ENCODE measurements at regions not wholly inside any gene's neighbourhood (a gene's known extent, or its start where the extent isn't known, plus 50 kb on each side); places are given as distances from the start of the nearest gene placed in this dataset.
A peak's percentile ranks its signal among the peaks of the same experiment; 100 is the strongest.

- Histone ChIP-seq H3K27ac (ENCODE audit: low read depth, low read length) (no peak overlapping the region), H3F3A (ENCODE audit: insufficient read depth) (no peaks in the 10 kb centered on the region)
Measured at GRCh38 chr10:63862860-63863259, 341.7 kb downstream of the REEP3 start.

DNA sequence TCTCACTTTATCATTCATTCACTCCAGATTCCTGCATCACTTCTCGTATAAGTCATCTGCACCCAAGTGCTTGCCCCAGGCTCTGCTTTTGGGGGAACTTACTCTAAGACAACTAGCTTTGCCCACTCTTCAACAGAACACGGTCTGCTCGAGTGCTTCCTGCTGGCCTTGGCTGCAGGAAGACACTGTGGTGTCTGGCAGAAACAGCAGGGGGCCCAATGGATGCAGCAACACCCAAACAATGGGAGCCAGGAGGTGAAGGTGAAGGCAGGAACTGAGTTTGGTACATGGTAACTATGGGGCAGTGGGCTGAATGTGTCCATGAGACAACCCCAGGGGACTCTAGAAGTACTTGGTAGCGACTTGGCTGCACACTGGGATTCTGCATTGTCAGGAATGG, 344.0 kb downstream of the REEP3 start:
- H3K27me3 ChIP-seq (ENCODE audit: low read length): no peaks in the 10 kb centered on the region
- no peak overlapping the region for H3K9ac ChIP-seq (ENCODE audit: low read length)
- H3K27ac ChIP-seq (ENCODE audit: low read depth, low read length): no peak overlapping the region
- no peaks in the 10 kb centered on the region for H4K20me1 ChIP-seq (ENCODE audit: low read depth, low read length)
- TF ChIP-seq EZH2phosphoT487 (conservative IDR thresholded peaks at IDR 0.05; ENCODE audit: low read length): no peak
- TF ChIP-seq, protein P1, sequence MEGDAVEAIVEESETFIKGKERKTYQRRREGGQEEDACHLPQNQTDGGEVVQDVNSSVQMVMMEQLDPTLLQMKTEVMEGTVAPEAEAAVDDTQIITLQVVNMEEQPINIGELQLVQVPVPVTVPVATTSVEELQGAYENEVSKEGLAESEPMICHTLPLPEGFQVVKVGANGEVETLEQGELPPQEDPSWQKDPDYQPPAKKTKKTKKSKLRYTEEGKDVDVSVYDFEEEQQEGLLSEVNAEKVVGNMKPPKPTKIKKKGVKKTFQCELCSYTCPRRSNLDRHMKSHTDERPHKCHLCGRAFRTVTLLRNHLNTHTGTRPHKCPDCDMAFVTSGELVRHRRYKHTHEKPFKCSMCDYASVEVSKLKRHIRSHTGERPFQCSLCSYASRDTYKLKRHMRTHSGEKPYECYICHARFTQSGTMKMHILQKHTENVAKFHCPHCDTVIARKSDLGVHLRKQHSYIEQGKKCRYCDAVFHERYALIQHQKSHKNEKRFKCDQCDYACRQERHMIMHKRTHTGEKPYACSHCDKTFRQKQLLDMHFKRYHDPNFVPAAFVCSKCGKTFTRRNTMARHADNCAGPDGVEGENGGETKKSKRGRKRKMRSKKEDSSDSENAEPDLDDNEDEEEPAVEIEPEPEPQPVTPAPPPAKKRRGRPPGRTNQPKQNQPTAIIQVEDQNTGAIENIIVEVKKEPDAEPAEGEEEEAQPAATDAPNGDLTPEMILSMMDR (IDR thresholded peaks at IDR 0.05; ENCODE audit: insufficient read depth, low read length, poor library complexity, severe bottlenecking): no peak
- no peaks in the 10 kb centered on the region for H3K9me2 ChIP-seq (replicated peaks; ENCODE audit: insufficient read depth, low read length)
- H2AFZ ChIP-seq (ENCODE audit: low read depth, low read length, severe bottlenecking): no peak overlapping the region
- no peaks in the 10 kb centered on the region for H3K9me3 ChIP-seq (ENCODE audit: insufficient read depth, low read length)
- H3K4me2 ChIP-seq (ENCODE audit: low read depth, low read length, poor library complexity, severe bottlenecking): no peak overlapping the region
- no peak overlapping the region for H3K4me3 ChIP-seq (ENCODE audit: insufficient read depth, low read length, poor library complexity, severe bottlenecking)
- H3F3A ChIP-seq (ENCODE audit: insufficient read depth): no peaks in the 10 kb centered on the region
- H3K79me2 ChIP-seq (ENCODE audit: insufficient read depth, low read length): no peaks in the 10 kb centered on the region
- no peaks in the 10 kb centered on the region for H3K36me3 ChIP-seq (ENCODE audit: low read length)

More at GRCh38 chr10:63862860-63863259, 341.7 kb downstream of the REEP3 start:
- Histone ChIP-seq H3K36me3 (ENCODE audit: low read length) (no peaks in the 10 kb centered on the region), H3K9me2 (replicated peaks; ENCODE audit: insufficient read depth, low read length) (no peaks in the 10 kb centered on the region), H2AFZ (ENCODE audit: low read depth, low read length, severe bottlenecking) (no peak overlapping the region), H3K9ac (ENCODE audit: low read length) (no peak overlapping the region), H3K9me3 (ENCODE audit: insufficient read depth, low read length) (no peaks in the 10 kb centered on the region), H3K4me2 (ENCODE audit: low read depth, low read length, poor library complexity, severe bottlenecking) (no peak overlapping the region), H3K79me2 (ENCODE audit: insufficient read depth, low read length) (no peaks in the 10 kb centered on the region), H4K20me1 (ENCODE audit: low read depth, low read length) (no peaks in the 10 kb centered on the region), H3K4me3 (ENCODE audit: insufficient read depth, low read length, poor library complexity, severe bottlenecking) (no peak overlapping the region), H3K27me3 (ENCODE audit: low read length) (0 out of 2 replicates have a peak, but pooled peaks cover 3% of the 10 kb centered on the region)
- no peak for TF ChIP-seq EZH2phosphoT487 (conservative IDR thresholded peaks at IDR 0.05; ENCODE audit: low read length)
- TF ChIP-seq, protein P1 (IDR thresholded peaks at IDR 0.05; ENCODE audit: insufficient read depth, low read length, poor library complexity, severe bottlenecking): no peak

GRCh38 chr10:63866075-63866746, 345.0 kb downstream of the REEP3 start:
- Histone ChIP-seq H4K20me1 (ENCODE audit: low read depth, low read length) (no peaks in the 10 kb centered on the region), H3K9me3 (ENCODE audit: insufficient read depth, low read length) (no peaks in the 10 kb centered on the region), H3K9me2 (replicated peaks; ENCODE audit: insufficient read depth, low read length) (no peaks in the 10 kb centered on the region), H3K36me3 (ENCODE audit: low read length) (no peaks in the 10 kb centered on the region), H3K79me2 (ENCODE audit: insufficient read depth, low read length) (no peaks in the 10 kb centered on the region), H3K27ac (ENCODE audit: low read depth, low read length) (no peak overlapping the region), H2AFZ (ENCODE audit: low read depth, low read length, severe bottlenecking) (no peak overlapping the region), H3F3A (ENCODE audit: insufficient read depth) (no peaks in the 10 kb centered on the region), H3K4me2 (ENCODE audit: low read depth, low read length, poor library complexity, severe bottlenecking) (no peak overlapping the region), H3K27me3 (ENCODE audit: low read length) (no peaks in the 10 kb centered on the region), H3K4me3 (ENCODE audit: insufficient read depth, low read length, poor library complexity, severe bottlenecking) (no peak overlapping the region), H3K9ac (ENCODE audit: low read length) (no peak overlapping the region)
- TF ChIP-seq, protein P1 (IDR thresholded peaks at IDR 0.05; ENCODE audit: insufficient read depth, low read length, poor library complexity, severe bottlenecking): peak; percentile 63
- TF ChIP-seq EZH2phosphoT487 (conservative IDR thresholded peaks at IDR 0.05; ENCODE audit: low read length): no peak
